Activated CD4-positive, alpha-beta T cell treated with anti-CD3 and anti-CD28 coated beads, Interleukin-2, amount 50 U/mL, for 16 hours (primary cell): ENCODE measurements at regions not wholly inside any gene's neighbourhood (a gene's known extent, or its start where the extent isn't known, plus 50 kb on each side); places are given as distances from the start of the nearest gene placed in this dataset.

Source experiments
- DNase-seq: peaks from one replicate; pipeline ENCODE4 v3.0.0-alpha.2; 2020

- peak; percentile 24 for DNase-seq
Observed at GRCh38 chr13:86757236-86757978, 913.8 kb upstream of the SLITRK5 start.

GRCh38 chr13:86758116-86758515 lies 913.1 kb upstream of the SLITRK5 start:
- no peak for DNase-seq

- DNase-seq: no peak
Observed at GRCh38 chr13:86760620-86761019, 910.6 kb upstream of the SLITRK5 start.

- DNase-seq: no peak
Observed at GRCh38 chr13:86765462-86765861, 905.7 kb upstream of the SLITRK5 start.

GRCh38 chr13:86788616-86789015 lies 882.6 kb upstream of the SLITRK5 start:
- DNase-seq: no peak

GRCh38 chr13:86792153-86792651 lies 879.0 kb upstream of the SLITRK5 start:
- no peak for DNase-seq

GRCh38 chr13:86795858-86796257 lies 875.3 kb upstream of the SLITRK5 start:
- no peak for DNase-seq

GRCh38 chr13:86810361-86810760 lies 860.8 kb upstream of the SLITRK5 start:
- no peak for DNase-seq

- no peak for DNase-seq
Observed at GRCh38 chr13:86813198-86813597, 858.0 kb upstream of the SLITRK5 start.

- DNase-seq: no peak
Observed at GRCh38 chr13:86825410-86825809, 845.8 kb upstream of the SLITRK5 start.

- DNase-seq: no peak
Observed at GRCh38 chr13:86826232-86826631, 844.9 kb upstream of the SLITRK5 start.

GRCh38 chr13:86830046-86830445 lies 841.1 kb upstream of the SLITRK5 start:
- DNase-seq: no peak

- DNase-seq: no peak
Observed at GRCh38 chr13:86831084-86831483, 840.1 kb upstream of the SLITRK5 start.

GRCh38 chr13:86838411-86839120 lies 832.6 kb upstream of the SLITRK5 start:
- DNase-seq: no peak

- DNase-seq: no peak
Observed at GRCh38 chr13:86839221-86839620, 832.0 kb upstream of the SLITRK5 start.

GRCh38 chr13:86840250-86841191 lies 830.6 kb upstream of the SLITRK5 start:
- DNase-seq: no peak

- no peak for DNase-seq
Observed at GRCh38 chr13:86841264-86841663, 829.9 kb upstream of the SLITRK5 start.

- DNase-seq: no peak
Observed at GRCh38 chr13:86846501-86846900, 824.7 kb upstream of the SLITRK5 start.

- DNase-seq: no peak
Observed at GRCh38 chr13:86848716-86849115, 822.5 kb upstream of the SLITRK5 start.

- no peak for DNase-seq
Observed at GRCh38 chr13:86856991-86857390, 814.2 kb upstream of the SLITRK5 start.

GRCh38 chr13:86858216-86858615 lies 813.0 kb upstream of the SLITRK5 start:
- no peak for DNase-seq

GRCh38 chr13:86862137-86862536 lies 809.0 kb upstream of the SLITRK5 start:
- no peak for DNase-seq

GRCh38 chr13:86864376-86864775 lies 806.8 kb upstream of the SLITRK5 start:
- DNase-seq: no peak
